ENCODE measurements at regions not wholly inside any gene's neighbourhood (a gene's known extent, or its start where the extent isn't known, plus 50 kb on each side); places are given as distances from the start of the nearest gene placed in this dataset.
A peak's percentile ranks its signal among the peaks of the same experiment; 100 is the strongest.
"Not testable (repeated sequence)": the region's sequence is repeated elsewhere in the genome, so short reads cannot be mapped to it uniquely, and the experiment has no call there.

GRCh38 chr11:43035086-43035485 is 276.7 kb upstream of the API5 start:
- no peak for DNase-seq

GRCh38 chr11:43053638-43054412 is 258.0 kb upstream of the API5 start:
- no peak for DNase-seq

GRCh38 chr11:43067681-43068080 is 244.1 kb upstream of the API5 start:
- no peak for DNase-seq

- no peak for DNase-seq
Measured at GRCh38 chr11:43071338-43071737, 240.5 kb upstream of the API5 start.

GRCh38 chr11:43072096-43072495 is 239.7 kb upstream of the API5 start:
- peak; percentile 2 for DNase-seq

GRCh38 chr11:43072911-43073310 is 238.9 kb upstream of the API5 start:
- no peak for DNase-seq

- no peak for DNase-seq
Measured at GRCh38 chr11:43074810-43075209, 237.0 kb upstream of the API5 start.

- DNase-seq: no peak
Measured at GRCh38 chr11:43101113-43101512, 210.7 kb upstream of the API5 start.

GRCh38 chr11:43116071-43116470 is 195.7 kb upstream of the API5 start:
- no peak for DNase-seq

- no peak for DNase-seq
Measured at GRCh38 chr11:43119275-43119970, 192.4 kb upstream of the API5 start.

GRCh38 chr11:43122546-43122945 is 189.2 kb upstream of the API5 start:
- DNase-seq: no peak

- no peak for DNase-seq
Measured at GRCh38 chr11:43123443-43123842, 188.4 kb upstream of the API5 start.

- DNase-seq: no peak
Measured at GRCh38 chr11:43124272-43124935, 187.4 kb upstream of the API5 start.

- DNase-seq: no peak
Measured at GRCh38 chr11:43129329-43129728, 182.5 kb upstream of the API5 start.

- peak; percentile 26 for DNase-seq
Measured at GRCh38 chr11:43130616-43131015, 181.2 kb upstream of the API5 start.

- peak; percentile 6 for DNase-seq
Measured at GRCh38 chr11:43135966-43136534, 175.7 kb upstream of the API5 start.

GRCh38 chr11:43138621-43139140 is 173.1 kb upstream of the API5 start:
- DNase-seq: no peak

- no peak for DNase-seq
Measured at GRCh38 chr11:43145653-43146052, 166.1 kb upstream of the API5 start.

GRCh38 chr11:43150697-43151096 is 161.1 kb upstream of the API5 start:
- no peak for DNase-seq

- DNase-seq: no peak
Measured at GRCh38 chr11:43164831-43165230, 147.0 kb upstream of the API5 start.

GRCh38 chr11:43165393-43165792 is 146.4 kb upstream of the API5 start:
- peak; percentile 1 for DNase-seq

- not testable (repeated sequence) for DNase-seq
Measured at GRCh38 chr11:43168241-43168640, 143.6 kb upstream of the API5 start.

- DNase-seq: no peak
Measured at GRCh38 chr11:43172477-43172876, 139.3 kb upstream of the API5 start.

Measured in MV-4-11 (cell line).